ENCODE measurements at regions not wholly inside any gene's neighbourhood (a gene's known extent, or its start where the extent isn't known, plus 50 kb on each side); places are given as distances from the start of the nearest gene placed in this dataset.

- Histone ChIP-seq H3K4me2 (ENCODE audit: low read length) (no peak overlapping the region), H3K4me1 (ENCODE audit: insufficient read depth, low read length) (peaks cover 29% of the 10 kb centered on the region), H3K9me3 (ENCODE audit: low read length) (no peaks in the 10 kb centered on the region), H3K36me3 (ENCODE audit: low read depth, low read length) (no peaks in the 10 kb centered on the region), H3K27me3 (ENCODE audit: low read length) (no peaks in the 10 kb centered on the region), H3K79me2 (ENCODE audit: low read length) (no peaks in the 10 kb centered on the region), H3K9me2 (replicated peaks; ENCODE audit: low read length) (no peaks in the 10 kb centered on the region), H2AFZ (ENCODE audit: low read length) (no peak overlapping the region), H3K9ac (ENCODE audit: low read length) (no peak overlapping the region), H4K20me1 (ENCODE audit: low read length) (no peaks in the 10 kb centered on the region), H3K27ac (ENCODE audit: low read length) (no peak overlapping the region), H3K4me3 (ENCODE audit: low read length) (no peak overlapping the region), H3F3A (ENCODE audit: low read length, unreplicated experiment) (no peaks in the 10 kb centered on the region)
- CTCF ChIA-PET: no interaction called here
- POLR2A ChIA-PET (ENCODE audit: unreplicated experiment): no interaction called here
- no TSS peak for BruUV-seq (replicated peaks)
- TF ChIP-seq EZH2 (IDR thresholded peaks at IDR 0.05; ENCODE audit: low read length, unreplicated experiment): no peak
- TF ChIP-seq CTCF (conservative IDR thresholded peaks at IDR 0.05; ENCODE audit: low read depth, low read length): no peak
- no peak for TF ChIP-seq EZH2phosphoT487 (IDR thresholded peaks at IDR 0.05; ENCODE audit: borderline replicate concordance, low read length)
- intact Hi-C loops (cut with micrococcal nuclease): no loop called here
- DNase-seq (no peak), ATAC-seq (no peak)
Measured at GRCh38 chr4:26141911-26142638, 178.7 kb upstream of the RBPJ start.

GRCh38 chr4:26144526-26145155 lies 176.2 kb upstream of the RBPJ start:
- Histone ChIP-seq H2AFZ (ENCODE audit: low read length) (peak overlapping the region; percentile 32; the same call in 1 of the 2 replicates), H3K9me3 (ENCODE audit: low read length) (no peaks in the 10 kb centered on the region), H3K9ac (ENCODE audit: low read length) (no peak overlapping the region), H3K4me2 (ENCODE audit: low read length) (peak overlapping the region; percentile 56), H3K9me2 (replicated peaks; ENCODE audit: low read length) (no peaks in the 10 kb centered on the region), H4K20me1 (ENCODE audit: low read length) (no peaks in the 10 kb centered on the region), H3K4me1 (ENCODE audit: insufficient read depth, low read length) (peaks cover 29% of the 10 kb centered on the region), H3K36me3 (ENCODE audit: low read depth, low read length) (no peaks in the 10 kb centered on the region), H3K4me3 (ENCODE audit: low read length) (no peak overlapping the region), H3K27me3 (ENCODE audit: low read length) (no peaks in the 10 kb centered on the region), H3K79me2 (ENCODE audit: low read length) (no peaks in the 10 kb centered on the region), H3F3A (ENCODE audit: low read length, unreplicated experiment) (no peaks in the 10 kb centered on the region), H3K27ac (ENCODE audit: low read length) (peak overlapping the region; percentile 38)
- ChIA-PET POLR2A (ENCODE audit: unreplicated experiment) (no interaction called here), CTCF (interaction anchor here (1.0 kb wide), 1 partner anchor 181 kb away, joined by 3 read pairs; no protein-coding TSS in a partner anchor)
- ATAC-seq: no peak
- intact Hi-C loops (cut with micrococcal nuclease): no loop called here
- no TSS peak for BruUV-seq (replicated peaks)
- no peak for DNase-seq
- TF ChIP-seq EZH2 (IDR thresholded peaks at IDR 0.05; ENCODE audit: low read length, unreplicated experiment) (no peak), CTCF (conservative IDR thresholded peaks at IDR 0.05; ENCODE audit: low read depth, low read length) (no peak)

GRCh38 chr4:26145212-26145611 lies 175.6 kb upstream of the RBPJ start:
- H3K27ac ChIP-seq (ENCODE audit: low read length): peak overlapping the region; percentile 38; the same call in 1 of the 2 replicates
- peak overlapping the region; percentile 56 for H3K4me2 ChIP-seq (ENCODE audit: low read length)
- intact Hi-C loops (cut with micrococcal nuclease): no loop called here
- H4K20me1 ChIP-seq (ENCODE audit: low read length): no peaks in the 10 kb centered on the region
- CTCF ChIA-PET: interaction anchor here (1.0 kb wide), 1 partner anchor 180 kb away, joined by 3 read pairs; no protein-coding TSS in a partner anchor
- H3F3A ChIP-seq (ENCODE audit: low read length, unreplicated experiment): no peaks in the 10 kb centered on the region
- H3K9ac ChIP-seq (ENCODE audit: low read length): no peak overlapping the region
- no peak for TF ChIP-seq EZH2phosphoT487 (IDR thresholded peaks at IDR 0.05; ENCODE audit: borderline replicate concordance, low read length)
- no peak for TF ChIP-seq EZH2 (IDR thresholded peaks at IDR 0.05; ENCODE audit: low read length, unreplicated experiment)
- TF ChIP-seq CTCF (conservative IDR thresholded peaks at IDR 0.05; ENCODE audit: low read depth, low read length): no peak
- no peaks in the 10 kb centered on the region for H3K79me2 ChIP-seq (ENCODE audit: low read length)
- H3K4me1 ChIP-seq (ENCODE audit: insufficient read depth, low read length): peaks cover 29% of the 10 kb centered on the region
- POLR2A ChIA-PET (ENCODE audit: unreplicated experiment): interaction anchor here (0.5 kb wide), 1 partner anchor 260 kb away, joined by 3 read pairs; no protein-coding TSS in a partner anchor
- DNase-seq (peak; percentile 43), ATAC-seq (peak; percentile 55)
- no peaks in the 10 kb centered on the region for H3K36me3 ChIP-seq (ENCODE audit: low read depth, low read length)
- no peaks in the 10 kb centered on the region for H3K27me3 ChIP-seq (ENCODE audit: low read length)
- H3K9me3 ChIP-seq (ENCODE audit: low read length): no peaks in the 10 kb centered on the region
- no peaks in the 10 kb centered on the region for H3K9me2 ChIP-seq (replicated peaks; ENCODE audit: low read length)
- H2AFZ ChIP-seq (ENCODE audit: low read length): peak overlapping the region; percentile 32; the same call in 1 of the 2 replicates
- no peak overlapping the region for H3K4me3 ChIP-seq (ENCODE audit: low read length)
- no TSS peak for BruUV-seq (replicated peaks)

Measured in PC-3 (cell line).